ENCODE measurements at regions not wholly inside any gene's neighbourhood (a gene's known extent, or its start where the extent isn't known, plus 50 kb on each side); places are given as distances from the start of the nearest gene placed in this dataset.

DNA sequence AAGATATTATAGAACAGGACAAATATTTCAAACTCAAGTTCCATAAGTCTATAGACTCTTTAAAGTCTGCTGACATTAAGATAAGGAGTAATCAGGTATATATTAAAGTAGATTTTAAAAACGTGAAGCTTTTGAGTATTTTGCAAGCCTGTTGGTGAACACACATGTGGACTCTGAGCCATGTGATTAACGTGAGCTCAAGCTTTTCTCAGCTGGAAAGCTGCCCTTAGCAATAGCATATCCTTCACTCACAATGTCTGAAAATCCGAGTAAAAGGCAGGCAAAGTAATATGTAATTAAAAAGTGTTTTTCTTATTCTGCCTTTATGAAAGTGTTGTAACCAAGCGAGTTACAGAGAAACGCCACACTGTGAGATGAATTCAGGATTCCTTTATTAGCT, 140.5 kb upstream of the AADAT start:
- TF ChIP-seq, protein P1, sequence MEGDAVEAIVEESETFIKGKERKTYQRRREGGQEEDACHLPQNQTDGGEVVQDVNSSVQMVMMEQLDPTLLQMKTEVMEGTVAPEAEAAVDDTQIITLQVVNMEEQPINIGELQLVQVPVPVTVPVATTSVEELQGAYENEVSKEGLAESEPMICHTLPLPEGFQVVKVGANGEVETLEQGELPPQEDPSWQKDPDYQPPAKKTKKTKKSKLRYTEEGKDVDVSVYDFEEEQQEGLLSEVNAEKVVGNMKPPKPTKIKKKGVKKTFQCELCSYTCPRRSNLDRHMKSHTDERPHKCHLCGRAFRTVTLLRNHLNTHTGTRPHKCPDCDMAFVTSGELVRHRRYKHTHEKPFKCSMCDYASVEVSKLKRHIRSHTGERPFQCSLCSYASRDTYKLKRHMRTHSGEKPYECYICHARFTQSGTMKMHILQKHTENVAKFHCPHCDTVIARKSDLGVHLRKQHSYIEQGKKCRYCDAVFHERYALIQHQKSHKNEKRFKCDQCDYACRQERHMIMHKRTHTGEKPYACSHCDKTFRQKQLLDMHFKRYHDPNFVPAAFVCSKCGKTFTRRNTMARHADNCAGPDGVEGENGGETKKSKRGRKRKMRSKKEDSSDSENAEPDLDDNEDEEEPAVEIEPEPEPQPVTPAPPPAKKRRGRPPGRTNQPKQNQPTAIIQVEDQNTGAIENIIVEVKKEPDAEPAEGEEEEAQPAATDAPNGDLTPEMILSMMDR (optimal IDR thresholded peaks at IDR 0.05 in 1 of 3, IDR thresholded peaks at IDR 0.05 in 1 of 3, conservative IDR thresholded peaks at IDR 0.05 in 1 of 3; ENCODE audit: extremely low read depth in 1 of 3, insufficient read depth in 2 of 3, low read length in 3 of 3), result no peak
- no peak for TF ChIP-seq EZH2 (IDR thresholded peaks at IDR 0.05; ENCODE audit: low read length)
